ENCODE measurements at regions not wholly inside any gene's neighbourhood (a gene's known extent, or its start where the extent isn't known, plus 50 kb on each side); places are given as distances from the start of the nearest gene placed in this dataset.
A peak's percentile ranks its signal among the peaks of the same experiment; 100 is the strongest.

GRCh38 chr12:125573271-125573670, 508.0 kb downstream of the AACS start:
- DNase-seq: no peak

GRCh38 chr12:125577334-125577733, 512.1 kb downstream of the AACS start:
- DNase-seq: no peak

DNA sequence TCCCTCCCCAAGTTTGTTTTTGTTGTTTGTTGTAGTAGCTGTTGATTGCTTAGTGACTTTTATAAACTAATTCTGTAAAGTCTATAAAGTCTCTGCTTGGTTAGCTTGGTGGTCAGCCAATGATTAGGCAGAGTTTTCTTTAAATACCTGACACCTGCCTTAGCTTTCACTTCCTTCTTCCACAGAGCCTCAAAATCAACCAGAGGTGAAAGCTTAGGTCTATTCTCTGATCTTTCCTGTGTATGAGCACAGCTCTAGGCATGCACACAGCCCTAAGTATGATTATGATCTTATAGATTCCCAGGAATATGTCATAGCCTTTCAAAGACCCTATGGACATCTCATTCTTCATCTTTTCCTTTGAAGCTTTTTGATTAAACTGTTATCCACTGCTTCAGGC, 514.7 kb downstream of the AACS start:
- no peak for DNase-seq

DNA sequence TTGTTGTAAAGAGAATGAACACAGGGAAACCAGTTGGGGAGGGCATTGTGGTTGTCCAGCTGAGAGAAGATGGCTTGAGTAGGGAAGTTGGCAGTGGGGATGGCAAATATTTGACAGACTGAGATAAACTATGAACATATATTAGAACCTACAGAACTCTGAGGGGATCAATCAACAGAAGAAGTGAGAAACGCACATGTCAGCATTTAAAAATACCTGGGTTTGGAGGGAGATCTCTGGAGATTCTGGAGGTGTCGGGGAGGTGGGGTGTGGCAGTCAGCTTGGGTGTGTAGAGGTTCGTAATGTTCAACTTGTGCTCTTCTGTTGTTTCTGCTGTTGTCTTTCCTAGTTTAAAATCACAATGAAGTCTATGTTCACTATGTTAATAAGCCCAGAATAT, 517.8 kb downstream of the AACS start:
- DNase-seq: no peak

GRCh38 chr12:125586441-125586840, 521.2 kb downstream of the AACS start:
- no peak for DNase-seq

- no peak for DNase-seq
Measured at GRCh38 chr12:125593269-125593668, 528.0 kb downstream of the AACS start.

- peak; percentile 1 for DNase-seq
Measured at GRCh38 chr12:125604976-125605375, 539.7 kb downstream of the AACS start.

DNA sequence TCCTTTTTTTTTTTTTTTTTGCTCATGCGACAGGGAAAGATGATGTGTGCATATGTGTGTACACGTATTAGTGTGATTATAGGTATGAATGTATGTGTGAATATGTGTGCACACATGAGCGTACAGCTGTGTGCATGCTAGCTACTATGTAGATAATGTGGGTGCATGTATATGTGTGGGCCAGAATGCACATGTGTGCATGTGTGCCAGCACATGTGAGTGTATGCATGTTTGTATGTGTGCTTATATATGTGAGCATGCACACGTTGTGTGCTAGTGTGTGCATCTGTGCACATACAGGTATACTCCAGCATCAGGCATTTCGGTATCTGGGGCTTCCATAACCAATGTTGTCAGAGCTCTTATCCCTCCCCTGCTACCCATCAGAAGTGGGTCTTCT, 541.1 kb downstream of the AACS start:
- no peak for DNase-seq

GRCh38 chr12:125610292-125610691, 545.1 kb downstream of the AACS start:
- no peak for DNase-seq

- DNase-seq: no peak
Measured at GRCh38 chr12:125610971-125611370, 545.7 kb downstream of the AACS start.

DNA sequence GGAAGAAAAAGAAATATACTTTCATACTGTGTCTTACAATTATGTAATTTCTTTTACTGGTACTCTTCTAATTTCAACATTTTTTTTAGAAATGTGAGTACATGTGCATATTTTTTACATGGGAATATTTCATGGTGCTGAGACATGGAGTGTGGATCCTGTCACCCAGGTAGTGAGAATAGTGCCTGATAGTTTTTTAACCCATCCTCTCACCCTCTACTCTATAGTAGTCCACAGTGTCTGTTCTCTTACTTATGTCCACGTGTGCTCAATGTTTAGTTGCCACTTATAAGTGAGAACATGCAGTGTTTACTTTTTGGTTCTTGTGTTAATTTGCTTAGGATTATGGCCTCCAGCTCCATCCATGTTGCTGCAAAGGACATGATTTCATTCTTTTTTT, 548.8 kb downstream of the AACS start:
- no peak for DNase-seq

DNA sequence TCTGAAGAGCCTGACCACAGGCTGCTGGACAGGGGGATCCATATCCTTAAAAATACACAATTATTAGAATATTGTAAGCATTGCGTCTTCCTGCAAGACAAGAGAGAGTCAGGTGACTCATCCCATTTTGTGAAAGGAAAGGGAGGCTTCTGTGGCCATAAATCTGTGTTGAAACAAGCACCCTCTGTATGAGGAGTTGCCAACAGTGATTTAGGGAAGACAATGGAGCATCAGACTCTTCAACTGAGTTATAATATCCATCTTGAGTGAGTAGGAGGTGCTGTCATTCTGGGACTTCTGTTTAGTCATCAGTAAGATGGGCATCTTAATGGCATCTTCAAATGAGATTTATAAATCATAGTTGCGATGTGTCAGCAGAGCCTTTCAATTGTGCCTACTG, 554.5 kb downstream of the AACS start:
- DNase-seq: no peak

DNA sequence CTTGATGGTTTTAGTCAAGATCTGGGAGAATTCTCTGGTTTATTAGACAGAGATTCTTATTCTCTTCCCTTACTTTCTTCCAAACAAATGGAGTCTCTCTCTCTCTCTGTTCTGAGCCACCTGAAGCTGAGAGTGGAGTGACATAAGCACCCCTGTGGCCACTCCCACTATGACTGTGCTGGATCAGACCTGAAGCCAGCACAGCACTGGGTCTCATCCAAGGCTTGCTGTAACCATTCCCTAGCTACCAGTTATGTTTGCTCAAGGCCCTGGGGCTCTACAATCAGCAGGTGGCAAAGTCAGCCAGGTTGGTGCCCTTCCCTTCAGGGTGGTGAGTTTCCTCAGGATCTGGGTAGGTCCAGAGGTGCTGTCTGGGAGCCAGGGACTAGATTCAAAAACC, 568.5 kb downstream of the AACS start:
- no peak for DNase-seq

- DNase-seq: no peak
Measured at GRCh38 chr12:125634813-125635212, 569.6 kb downstream of the AACS start.

- DNase-seq: no peak
Measured at GRCh38 chr12:125639826-125640225, 574.6 kb downstream of the AACS start.

- no peak for DNase-seq
Measured at GRCh38 chr12:125643055-125643454, 577.8 kb downstream of the AACS start.

DNA sequence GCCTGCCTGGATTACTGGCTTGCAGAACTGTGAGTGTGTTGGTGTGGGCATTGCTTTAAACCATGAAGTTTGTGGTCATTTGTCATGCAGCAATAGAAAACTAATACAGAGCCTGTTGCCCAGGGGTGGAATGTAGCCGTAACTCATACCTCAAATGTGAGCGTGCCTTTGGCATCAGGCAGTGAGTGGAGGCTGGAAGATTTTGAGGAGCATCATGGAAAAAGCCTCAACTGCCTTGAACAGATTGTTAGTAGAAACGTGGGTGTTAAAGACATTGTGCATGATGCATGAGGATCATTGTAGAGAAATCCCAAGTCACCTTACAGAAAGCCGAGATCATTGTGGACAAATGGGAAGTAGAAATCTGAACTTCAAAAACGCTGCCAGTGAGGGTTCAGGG, 580.5 kb downstream of the AACS start:
- no peak for DNase-seq

DNA sequence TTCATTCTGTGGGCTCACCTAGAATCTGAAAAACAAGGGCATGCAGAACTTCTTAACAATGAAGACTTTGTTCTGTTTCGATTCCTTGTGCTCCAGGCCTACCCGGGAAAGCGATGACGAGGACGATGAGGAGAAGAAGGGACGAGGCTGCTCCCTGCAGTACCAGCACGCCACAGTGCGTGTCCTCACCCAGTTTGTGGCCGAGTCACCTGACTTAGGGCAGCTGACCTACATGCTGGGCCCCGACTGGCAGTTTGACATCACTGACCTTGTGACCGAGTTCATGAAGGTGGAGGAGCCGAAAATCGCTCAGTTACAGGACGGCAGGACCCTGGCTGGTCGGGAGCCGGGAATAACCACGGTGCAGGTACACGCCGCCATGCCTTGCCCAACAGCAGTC, 585.4 kb downstream of the AACS start:
- no peak for DNase-seq

- DNase-seq: no peak
Measured at GRCh38 chr12:125651625-125652024, 586.4 kb downstream of the AACS start.

DNA sequence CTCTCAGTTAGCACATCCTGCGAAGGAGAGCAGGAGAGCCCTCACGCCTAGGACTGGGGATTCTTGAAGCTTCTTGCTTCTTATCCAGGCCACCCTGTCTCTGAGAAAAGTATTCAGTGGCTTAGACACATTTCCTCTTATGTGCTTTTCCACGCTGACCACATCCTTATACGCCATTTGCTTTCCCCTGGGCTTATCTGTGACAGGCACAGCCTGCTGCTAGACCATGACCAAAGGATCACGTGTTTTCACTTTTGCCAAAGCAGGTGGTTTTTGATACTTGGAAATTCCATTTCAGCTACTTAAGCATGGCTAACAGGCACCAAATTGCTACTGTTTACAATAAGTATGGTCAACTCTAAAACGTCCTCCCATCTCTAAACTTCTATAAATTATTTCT, 587.4 kb downstream of the AACS start:
- peak; percentile 54 for DNase-seq

- DNase-seq: no peak
Measured at GRCh38 chr12:125657681-125658080, 592.4 kb downstream of the AACS start.

DNA sequence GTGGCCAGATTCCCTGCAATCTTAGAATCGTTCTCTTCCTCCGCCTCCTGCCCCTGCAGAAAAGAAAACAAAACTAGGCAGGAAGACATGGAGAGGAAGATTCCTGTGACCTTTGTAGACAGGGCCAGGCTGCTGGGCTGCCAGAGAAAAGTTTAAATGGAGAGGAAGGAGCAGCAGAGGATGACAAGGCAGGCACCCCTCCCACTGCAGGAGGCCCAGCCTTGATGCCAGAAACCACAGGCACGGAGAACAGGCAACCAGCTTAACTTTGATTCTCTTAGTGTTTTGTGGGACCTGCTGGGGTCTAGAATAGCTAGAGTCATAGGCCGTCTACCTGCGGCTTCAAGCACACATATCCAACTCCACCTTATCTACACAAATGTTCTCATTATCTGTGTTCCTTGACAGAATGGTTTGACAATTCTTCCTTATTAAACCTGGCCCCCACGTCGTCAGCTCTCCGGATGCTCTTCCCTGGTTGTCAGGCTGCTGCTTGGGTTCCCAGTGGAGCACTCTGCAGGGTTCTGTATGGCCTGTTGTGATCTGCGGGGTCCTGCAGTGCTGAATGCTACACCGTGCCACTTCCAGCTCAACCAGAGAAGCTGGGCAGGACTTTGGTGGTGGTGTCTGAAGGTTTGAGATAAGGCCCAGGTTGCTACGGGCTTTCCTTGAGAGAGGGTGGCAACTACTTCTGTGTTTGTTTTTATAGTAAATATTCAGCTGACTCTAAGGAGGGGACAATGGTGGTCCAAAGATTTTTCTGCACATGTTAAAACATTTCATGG, 609.5 kb downstream of the AACS start:
- no peak for DNase-seq

GRCh38 chr12:125676366-125676765, 611.1 kb downstream of the AACS start:
- no peak for DNase-seq

DNA sequence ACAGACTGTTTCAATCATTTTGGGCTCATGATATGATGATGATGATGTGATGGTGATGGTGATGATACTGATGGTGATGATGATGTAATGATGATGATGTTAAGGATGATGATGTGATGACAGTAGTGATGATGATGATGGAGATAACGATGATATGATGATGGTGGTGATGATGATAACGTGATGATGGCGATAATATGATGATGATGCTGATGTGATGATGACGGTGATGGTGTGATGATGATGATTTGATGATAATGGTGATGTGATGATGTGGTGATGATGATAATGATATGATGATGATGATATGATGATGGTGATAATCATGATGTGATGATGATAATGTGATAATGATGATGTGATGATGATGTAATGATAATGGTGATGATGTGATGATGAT, 612.6 kb downstream of the AACS start:
- DNase-seq: no peak

GRCh38 chr12:125678589-125678993, 613.4 kb downstream of the AACS start:
- no peak for DNase-seq
